HAP-1 (cell line): ENCODE measurements at regions not wholly inside any gene's neighbourhood (a gene's known extent, or its start where the extent isn't known, plus 50 kb on each side); places are given as distances from the start of the nearest gene placed in this dataset.

Source experiments
- DNase-seq, 2 experiments: peaks; one replicate each; pipeline ENCODE4 v3.0.0-alpha.2; 2016 to 2020; ENCODE audit warnings: low spot score in 2 of 2
- H3K27me3 ChIP-seq: fragments of 250-450 bp; sonication (Bioruptor Pico); 2 replicates; pipeline ENCODE4 v1.5.1; 2020; ENCODE audit warnings: low read depth, mild to moderate bottlenecking, moderate library complexity
- H3K36me3 ChIP-seq: fragments of 250-450 bp; sonication (Bioruptor Pico); replicated peaks from 2 replicates; pipeline ENCODE4 v1.5.1; 2020; ENCODE audit warnings: mild to moderate bottlenecking
- H3K4me1 ChIP-seq: fragments of 250-450 bp; sonication (Bioruptor Pico); 2 replicates; pipeline ENCODE4 v1.5.1; 2020; ENCODE audit warnings: mild to moderate bottlenecking
- H3K4me3 ChIP-seq: fragments of 250-450 bp; sonication (Bioruptor Pico); 2 replicates; pipeline ENCODE4 v1.5.1; 2020; ENCODE audit warnings: mild to moderate bottlenecking, moderate library complexity
- H3K9me3 ChIP-seq: fragments of 250-450 bp; sonication (Bioruptor Pico); 2 replicates; pipeline ENCODE4 v1.5.1; 2020; ENCODE audit warnings: mild to moderate bottlenecking, moderate library complexity
- in situ Hi-C: fragments of 300-500 bp; cut with MboI; formaldehyde crosslinking; loops from 3 replicates; pipeline ENCODE4 v1.14.3; 2020; ENCODE audit warnings: low sequenced_read_pairs, inconsistent platforms, mixed read lengths

- H3K9me3 ChIP-seq: no peaks in the 10 kb centered on the region
- H3K4me3 ChIP-seq: no peak overlapping the region
- DNase-seq: no peak
- no peaks in the 10 kb centered on the region for H3K36me3 ChIP-seq
- H3K4me1 ChIP-seq: no peaks in the 10 kb centered on the region
- no peaks in the 10 kb centered on the region; the same call in 1 of the 2 replicates for H3K27me3 ChIP-seq
- in situ Hi-C loops: loop anchor here (25.0 kb wide), 1 partner anchor 821 kb away; no protein-coding TSS in a partner anchor
Observed at GRCh38 chr18:60691061-60691460, 318.5 kb upstream of the MC4R start.

- DNase-seq: no peak
- H3K4me3 ChIP-seq: no peak overlapping the region
- H3K9me3 ChIP-seq: no peaks in the 10 kb centered on the region
- H3K27me3 ChIP-seq: no peaks in the 10 kb centered on the region; the same call in 1 of the 2 replicates
- H3K36me3 ChIP-seq: no peaks in the 10 kb centered on the region
- in situ Hi-C loops: loop anchor here (25.0 kb wide), 1 partner anchor 819 kb away; no protein-coding TSS in a partner anchor
- H3K4me1 ChIP-seq: no peaks in the 10 kb centered on the region
Observed at GRCh38 chr18:60693426-60693825, 320.9 kb upstream of the MC4R start.

- Histone ChIP-seq H3K27me3 (no peaks in the 10 kb centered on the region; the same call in 1 of the 2 replicates), H3K4me1 (no peaks in the 10 kb centered on the region), H3K4me3 (no peak overlapping the region), H3K36me3 (no peaks in the 10 kb centered on the region), H3K9me3 (no peaks in the 10 kb centered on the region)
- in situ Hi-C loops: loop anchor here (25.0 kb wide), 1 partner anchor 813 kb away; no protein-coding TSS in a partner anchor
- DNase-seq: no peak
Observed at GRCh38 chr18:60698901-60699300, 326.3 kb upstream of the MC4R start.

GRCh38 chr18:60722742-60723141 is 350.2 kb upstream of the MC4R start:
- no peak overlapping the region for H3K4me3 ChIP-seq

GRCh38 chr18:60732143-60732542 is 359.6 kb upstream of the MC4R start:
- no peak for DNase-seq
- no peak overlapping the region for H3K4me3 ChIP-seq
- no peaks in the 10 kb centered on the region for H3K27me3 ChIP-seq
- no peaks in the 10 kb centered on the region for H3K9me3 ChIP-seq
- in situ Hi-C loops: no loop called here
- H3K36me3 ChIP-seq: no peaks in the 10 kb centered on the region
- H3K4me1 ChIP-seq: no peaks in the 10 kb centered on the region

More at GRCh38 chr18:60722742-60723141, 350.2 kb upstream of the MC4R start:
- Histone ChIP-seq H3K9me3 (no peaks in the 10 kb centered on the region), H3K27me3 (no peaks in the 10 kb centered on the region), H3K36me3 (no peaks in the 10 kb centered on the region), H3K4me1 (no peaks in the 10 kb centered on the region)
- no peak for DNase-seq
- in situ Hi-C loops: no loop called here

- DNase-seq: no peak
- Histone ChIP-seq H3K9me3 (no peaks in the 10 kb centered on the region), H3K27me3 (no peaks in the 10 kb centered on the region), H3K4me1 (no peaks in the 10 kb centered on the region), H3K4me3 (no peak overlapping the region), H3K36me3 (no peaks in the 10 kb centered on the region)
- in situ Hi-C loops: no loop called here
Observed at GRCh38 chr18:60739212-60739611, 366.6 kb upstream of the MC4R start.

- H3K4me3 ChIP-seq: no peak overlapping the region
- in situ Hi-C loops: no loop called here
- DNase-seq: no peak
- H3K27me3 ChIP-seq: no peaks in the 10 kb centered on the region
- no peaks in the 10 kb centered on the region for H3K36me3 ChIP-seq
- no peaks in the 10 kb centered on the region for H3K9me3 ChIP-seq
- H3K4me1 ChIP-seq: no peaks in the 10 kb centered on the region
Observed at GRCh38 chr18:60740313-60740712, 367.7 kb upstream of the MC4R start.

GRCh38 chr18:60746491-60746890 is 373.9 kb upstream of the MC4R start:
- H3K9me3 ChIP-seq: no peaks in the 10 kb centered on the region
- H3K36me3 ChIP-seq: no peaks in the 10 kb centered on the region
- H3K27me3 ChIP-seq: no peaks in the 10 kb centered on the region
- in situ Hi-C loops: no loop called here
- no peak overlapping the region for H3K4me3 ChIP-seq
- no peak for DNase-seq
- no peaks in the 10 kb centered on the region for H3K4me1 ChIP-seq

GRCh38 chr18:60746919-60747318 is 374.3 kb upstream of the MC4R start:
- Histone ChIP-seq H3K36me3 (no peaks in the 10 kb centered on the region), H3K9me3 (no peaks in the 10 kb centered on the region), H3K27me3 (no peaks in the 10 kb centered on the region), H3K4me3 (no peak overlapping the region), H3K4me1 (no peaks in the 10 kb centered on the region)
- in situ Hi-C loops: no loop called here
- no peak for DNase-seq

- no peak for DNase-seq
- in situ Hi-C loops: no loop called here
- Histone ChIP-seq H3K4me3 (no peak overlapping the region), H3K27me3 (no peaks in the 10 kb centered on the region), H3K4me1 (no peaks in the 10 kb centered on the region), H3K36me3 (no peaks in the 10 kb centered on the region), H3K9me3 (no peaks in the 10 kb centered on the region)
Observed at GRCh38 chr18:60753753-60754152, 381.2 kb upstream of the MC4R start.

GRCh38 chr18:60754413-60755009 is 381.9 kb upstream of the MC4R start:
- Histone ChIP-seq H3K36me3 (no peaks in the 10 kb centered on the region), H3K4me3 (no peak overlapping the region), H3K9me3 (no peaks in the 10 kb centered on the region), H3K27me3 (no peaks in the 10 kb centered on the region), H3K4me1 (no peaks in the 10 kb centered on the region)
- no peak for DNase-seq
- in situ Hi-C loops: no loop called here

- Histone ChIP-seq H3K4me3 (no peak overlapping the region), H3K36me3 (no peaks in the 10 kb centered on the region), H3K4me1 (no peaks in the 10 kb centered on the region), H3K9me3 (no peaks in the 10 kb centered on the region), H3K27me3 (no peaks in the 10 kb centered on the region)
- no peak for DNase-seq
- in situ Hi-C loops: no loop called here
Observed at GRCh38 chr18:60755134-60755533, 382.6 kb upstream of the MC4R start.

- Histone ChIP-seq H3K9me3 (no peaks in the 10 kb centered on the region), H3K4me3 (no peak overlapping the region), H3K27me3 (no peaks in the 10 kb centered on the region), H3K4me1 (no peaks in the 10 kb centered on the region), H3K36me3 (no peaks in the 10 kb centered on the region)
- DNase-seq: no peak
- in situ Hi-C loops: no loop called here
Observed at GRCh38 chr18:60775978-60776377, 403.4 kb upstream of the MC4R start.

GRCh38 chr18:60784161-60784560 is 411.6 kb upstream of the MC4R start:
- no peaks in the 10 kb centered on the region for H3K36me3 ChIP-seq
- no peaks in the 10 kb centered on the region for H3K4me1 ChIP-seq
- DNase-seq: no peak
- no peak overlapping the region for H3K4me3 ChIP-seq
- in situ Hi-C loops: no loop called here
- no peaks in the 10 kb centered on the region for H3K9me3 ChIP-seq
- no peaks in the 10 kb centered on the region for H3K27me3 ChIP-seq

GRCh38 chr18:60794802-60795201 is 422.2 kb upstream of the MC4R start:
- no peaks in the 10 kb centered on the region for H3K9me3 ChIP-seq
- in situ Hi-C loops: no loop called here
- no peak overlapping the region for H3K4me3 ChIP-seq
- no peak for DNase-seq
- no peaks in the 10 kb centered on the region for H3K27me3 ChIP-seq
- H3K36me3 ChIP-seq: no peaks in the 10 kb centered on the region
- H3K4me1 ChIP-seq: no peaks in the 10 kb centered on the region
